H1 (cell line): ENCODE measurements at regions not wholly inside any gene's neighbourhood (a gene's known extent, or its start where the extent isn't known, plus 50 kb on each side); places are given as distances from the start of the nearest gene placed in this dataset.
A peak's percentile ranks its signal among the peaks of the same experiment; 100 is the strongest.

Experiments used
- BRCA1 ChIP-seq: IDR thresholded peaks from 2 replicates; pipeline ENCODE4 v1.6.1; 2012; ENCODE audit warnings: low read depth, low read length, improper control_type of control experiment
- CTCF ChIP-seq, 3 experiments: IDR thresholded peaks; 1 replicate in 2 of 3; 2 replicates in 1 of 3; pipeline versions ENCODE4 v1.5.1 to v1.6.1; 2011; ENCODE audit warnings: low read length in 3 of 3, mild to moderate bottlenecking in 3 of 3, inconsistent platforms in 2 of 3, low read depth in 1 of 3, moderate library complexity in 1 of 3; ENCODE audit not compliant: insufficient read depth in 1 of 3; ENCODE audit errors: control extremely low read depth in 1 of 3
- EP300 ChIP-seq, 2 experiments: IDR thresholded peaks; 1 replicate in 1 of 2; 2 replicates in 1 of 2; pipeline ENCODE4 v1.6.1; 2011 to 2012; ENCODE audit warnings: low read depth in 2 of 2, low read length in 2 of 2, mild to moderate bottlenecking in 2 of 2, borderline replicate concordance in 1 of 2, inconsistent platforms in 1 of 2, moderate library complexity in 1 of 2
- EZH2 ChIP-seq: fragments of 200-600 bp; sonication (generic); IDR thresholded peaks from 2 replicates; pipeline ENCODE4 v1.7.1; 2012; ENCODE audit warnings: low read depth, mild to moderate bottlenecking, moderate library complexity, low read length, inconsistent platforms; ENCODE audit not compliant: severe bottlenecking
- HDAC2 ChIP-seq, 2 experiments: fragments of 300-600 bp in 1 of 2; sonication (generic) in 1 of 2; IDR thresholded peaks; 2 replicates each; pipeline ENCODE4 v1.6.1; 2011 to 2012; ENCODE audit warnings: low read depth in 2 of 2, low read length in 2 of 2, mild to moderate bottlenecking in 2 of 2, moderate library complexity in 2 of 2, borderline replicate concordance in 1 of 2, inconsistent platforms in 1 of 2
- MAFK ChIP-seq: IDR thresholded peaks from 2 replicates; pipeline ENCODE4 v1.6.1; 2012; ENCODE audit warnings: low read depth, mild to moderate bottlenecking, improper control_type of control experiment, low read length
- MAX ChIP-seq: IDR thresholded peaks from 2 replicates; pipeline ENCODE4 v1.6.1; 2012; ENCODE audit warnings: inconsistent platforms
- POLR2A ChIP-seq, 2 experiments: IDR thresholded peaks; 1 replicate in 1 of 2; 2 replicates in 1 of 2; pipeline ENCODE4 v1.6.1; 2011; ENCODE audit warnings: low read depth in 2 of 2, low read length in 2 of 2, mild to moderate bottlenecking in 2 of 2; ENCODE audit errors: control extremely low read depth in 1 of 2
- RAD21 ChIP-seq, 2 experiments: IDR thresholded peaks in 1 of 2; conservative IDR thresholded peaks in 1 of 2; 2 replicates each; pipeline ENCODE4 v1.6.1; 2011; ENCODE audit warnings: low read depth in 2 of 2, low read length in 2 of 2, improper control_type of control experiment in 1 of 2, inconsistent platforms in 1 of 2, mild to moderate bottlenecking in 1 of 2, moderate library complexity in 1 of 2
- RFX5 ChIP-seq: IDR thresholded peaks from 2 replicates; pipeline ENCODE4 v1.6.1; 2011; ENCODE audit warnings: low read depth, low read length, improper control_type of control experiment, borderline replicate concordance
- SIX5 ChIP-seq: IDR thresholded peaks from 2 replicates; pipeline ENCODE4 v1.6.1; 2011; ENCODE audit warnings: mild to moderate bottlenecking, low read depth, low read length
- SP1 ChIP-seq: IDR thresholded peaks from 2 replicates; pipeline ENCODE4 v1.6.1; 2011; ENCODE audit warnings: low read depth, low read length
- TBP ChIP-seq: IDR thresholded peaks from 2 replicates; pipeline ENCODE4 v1.6.1; 2011; ENCODE audit warnings: low read depth, low read length, improper control_type of control experiment
- USF2 ChIP-seq: IDR thresholded peaks from 2 replicates; pipeline ENCODE4 v1.6.1; 2011; ENCODE audit warnings: low read length, improper control_type of control experiment

- TF ChIP-seq MAFK (no peak), HDAC2 (IDR thresholded peaks at IDR 0.05; ENCODE audit: borderline replicate concordance in 1 of 2, low read depth in 2 of 2, low read length in 2 of 2) (0 out of 4 replicates have a peak, but pooled peaks of 1 of the 2 experiments have one; percentile 76), SP1 (0 out of 2 replicates have a peak, but pooled peaks have one; percentile 30), EZH2 (no peak), CTCF (IDR thresholded peaks at IDR 0.05; ENCODE audit: control extremely low read depth in 1 of 3, insufficient read depth in 1 of 3, low read depth in 1 of 3, low read length in 3 of 3) (no peak), POLR2A (IDR thresholded peaks at IDR 0.05; ENCODE audit: control extremely low read depth in 1 of 2, low read depth in 2 of 2, low read length in 2 of 2) (no peak), SIX5 (no peak), BRCA1 (no peak), TBP (no peak), EP300 (IDR thresholded peaks at IDR 0.05; ENCODE audit: borderline replicate concordance in 1 of 2, low read depth in 2 of 2, low read length in 2 of 2) (peak in 1 of 2 experiments; percentile 36; a peak in 1 of 3 replicates), USF2 (no peak), RFX5 (no peak), MAX (no peak), RAD21 (IDR thresholded peaks at IDR 0.05 in 1 of 2, conservative IDR thresholded peaks at IDR 0.05 in 1 of 2; ENCODE audit: low read depth in 2 of 2, low read length in 2 of 2) (no peak; a peak in 1 of 4 replicates)
Observed at GRCh38 chr1:78237364-78237916, 191.7 kb downstream of the GIPC2 start.
